ENCODE measurements at regions not wholly inside any gene's neighbourhood (a gene's known extent, or its start where the extent isn't known, plus 50 kb on each side); places are given as distances from the start of the nearest gene placed in this dataset.

- Histone ChIP-seq H3K9me3 (ENCODE audit: low read depth, low read length) (no peaks in the 10 kb centered on the region), H3K36me3 (ENCODE audit: insufficient read depth, low read length) (no peaks in the 10 kb centered on the region), H3K4me3 (no peak overlapping the region), H3K9ac (ENCODE audit: insufficient read length) (no peak overlapping the region), H3K27ac (no peak overlapping the region)
- TF ChIP-seq EZH2 (IDR thresholded peaks at IDR 0.05) = no peak
- TF ChIP-seq FOXP2 (optimal IDR thresholded peaks at IDR 0.05; ENCODE audit: control extremely low read depth, extremely low read length, insufficient read depth) = no peak
- no peak for TF ChIP-seq POLR2AphosphoS5 (IDR thresholded peaks at IDR 0.05; ENCODE audit: borderline replicate concordance, low read depth, low read length)
- no peak for DNase-seq (ENCODE audit: low read depth, low spot score)
These were observed 594.4 kb downstream of the SLITRK6 start for GRCh38 chr13:85204668-85205344.

GRCh38 chr13:85197431-85197830 is 601.8 kb downstream of the SLITRK6 start:
- Histone ChIP-seq H3K36me3 (ENCODE audit: insufficient read depth, low read length) (no peaks in the 10 kb centered on the region), H3K4me3 (no peak overlapping the region), H3K9ac (ENCODE audit: insufficient read length) (no peak overlapping the region), H3K27ac (no peak overlapping the region), H3K9me3 (ENCODE audit: low read depth, low read length) (no peaks in the 10 kb centered on the region; the same call in 1 of the 2 replicates)
- no peak for DNase-seq (ENCODE audit: low read depth, low spot score)
- TF ChIP-seq POLR2AphosphoS5 (IDR thresholded peaks at IDR 0.05; ENCODE audit: borderline replicate concordance, low read depth, low read length) = no peak
- TF ChIP-seq FOXP2 (optimal IDR thresholded peaks at IDR 0.05; ENCODE audit: control extremely low read depth, extremely low read length, insufficient read depth) = no peak
- TF ChIP-seq EZH2 (IDR thresholded peaks at IDR 0.05) = no peak

- TF ChIP-seq POLR2AphosphoS5 (IDR thresholded peaks at IDR 0.05; ENCODE audit: borderline replicate concordance, low read depth, low read length) = no peak
- no peak for TF ChIP-seq EZH2 (IDR thresholded peaks at IDR 0.05)
- TF ChIP-seq FOXP2 (optimal IDR thresholded peaks at IDR 0.05; ENCODE audit: control extremely low read depth, extremely low read length, insufficient read depth) = no peak
- Histone ChIP-seq H3K27ac (no peak overlapping the region), H3K36me3 (ENCODE audit: insufficient read depth, low read length) (no peaks in the 10 kb centered on the region), H3K4me3 (no peak overlapping the region), H3K9me3 (ENCODE audit: low read depth, low read length) (no peaks in the 10 kb centered on the region; the same call in 1 of the 2 replicates), H3K9ac (ENCODE audit: insufficient read length) (no peak overlapping the region)
- no peak for DNase-seq (ENCODE audit: low read depth, low spot score)
These were observed 604.7 kb downstream of the SLITRK6 start for GRCh38 chr13:85194482-85194881.

- no peak overlapping the region for H3K9ac ChIP-seq (ENCODE audit: insufficient read length)
- TF ChIP-seq FOXP2 (optimal IDR thresholded peaks at IDR 0.05; ENCODE audit: control extremely low read depth, extremely low read length, insufficient read depth) (no peak), EZH2 (IDR thresholded peaks at IDR 0.05) (no peak), POLR2AphosphoS5 (IDR thresholded peaks at IDR 0.05; ENCODE audit: borderline replicate concordance, low read depth, low read length) (no peak)
- H3K27ac ChIP-seq = no peak overlapping the region
- no peak for DNase-seq (ENCODE audit: low read depth, low spot score)
- no peak overlapping the region for H3K4me3 ChIP-seq
- H3K9me3 ChIP-seq (ENCODE audit: low read depth, low read length) = no peaks in the 10 kb centered on the region; the same call in 1 of the 2 replicates
- H3K36me3 ChIP-seq (ENCODE audit: insufficient read depth, low read length) = no peaks in the 10 kb centered on the region
These were observed 607.1 kb downstream of the SLITRK6 start for GRCh38 chr13:85191996-85192718.

GRCh38 chr13:85186356-85187045 is 612.7 kb downstream of the SLITRK6 start:
- Histone ChIP-seq H3K27ac (no peak overlapping the region), H3K9me3 (ENCODE audit: low read depth, low read length) (no peaks in the 10 kb centered on the region), H3K4me3 (no peak overlapping the region), H3K36me3 (ENCODE audit: insufficient read depth, low read length) (no peaks in the 10 kb centered on the region), H3K9ac (ENCODE audit: insufficient read length) (no peak overlapping the region)
- no peak for DNase-seq (ENCODE audit: low read depth, low spot score)
- TF ChIP-seq FOXP2 (optimal IDR thresholded peaks at IDR 0.05; ENCODE audit: control extremely low read depth, extremely low read length, insufficient read depth) = no peak
- TF ChIP-seq POLR2AphosphoS5 (IDR thresholded peaks at IDR 0.05; ENCODE audit: borderline replicate concordance, low read depth, low read length) = no peak
- TF ChIP-seq EZH2 (IDR thresholded peaks at IDR 0.05) = no peak

GRCh38 chr13:85174291-85174690 is 624.9 kb downstream of the SLITRK6 start:
- Histone ChIP-seq H3K27ac (no peak overlapping the region), H3K36me3 (ENCODE audit: insufficient read depth, low read length) (no peaks in the 10 kb centered on the region), H3K9ac (ENCODE audit: insufficient read length) (no peak overlapping the region), H3K4me3 (no peak overlapping the region), H3K9me3 (ENCODE audit: low read depth, low read length) (no peaks in the 10 kb centered on the region)
- no peak for TF ChIP-seq EZH2 (IDR thresholded peaks at IDR 0.05)
- no peak for TF ChIP-seq FOXP2 (optimal IDR thresholded peaks at IDR 0.05; ENCODE audit: control extremely low read depth, extremely low read length, insufficient read depth)
- no peak for TF ChIP-seq POLR2AphosphoS5 (IDR thresholded peaks at IDR 0.05; ENCODE audit: borderline replicate concordance, low read depth, low read length)
- DNase-seq (ENCODE audit: low read depth, low spot score) = no peak

- DNase-seq (ENCODE audit: low read depth, low spot score) = no peak
- no peak overlapping the region for H3K9ac ChIP-seq (ENCODE audit: insufficient read length)
- no peak overlapping the region for H3K27ac ChIP-seq
- no peaks in the 10 kb centered on the region for H3K9me3 ChIP-seq (ENCODE audit: low read depth, low read length)
- TF ChIP-seq POLR2AphosphoS5 (IDR thresholded peaks at IDR 0.05; ENCODE audit: borderline replicate concordance, low read depth, low read length) = no peak
- TF ChIP-seq EZH2 (IDR thresholded peaks at IDR 0.05) = no peak
- no peak for TF ChIP-seq FOXP2 (optimal IDR thresholded peaks at IDR 0.05; ENCODE audit: control extremely low read depth, extremely low read length, insufficient read depth)
- H3K36me3 ChIP-seq (ENCODE audit: insufficient read depth, low read length) = no peaks in the 10 kb centered on the region
- no peak overlapping the region for H3K4me3 ChIP-seq
These were observed 628.8 kb downstream of the SLITRK6 start for GRCh38 chr13:85170372-85170771.

- Histone ChIP-seq H3K27ac (no peak overlapping the region), H3K36me3 (ENCODE audit: insufficient read depth, low read length) (no peaks in the 10 kb centered on the region), H3K9ac (ENCODE audit: insufficient read length) (no peak overlapping the region), H3K9me3 (ENCODE audit: low read depth, low read length) (no peaks in the 10 kb centered on the region), H3K4me3 (no peak overlapping the region)
- DNase-seq (ENCODE audit: low read depth, low spot score) = no peak
- no peak for TF ChIP-seq FOXP2 (optimal IDR thresholded peaks at IDR 0.05; ENCODE audit: control extremely low read depth, extremely low read length, insufficient read depth)
- TF ChIP-seq EZH2 (IDR thresholded peaks at IDR 0.05) = no peak
- no peak for TF ChIP-seq POLR2AphosphoS5 (IDR thresholded peaks at IDR 0.05; ENCODE audit: borderline replicate concordance, low read depth, low read length)
These were observed 632.3 kb downstream of the SLITRK6 start for GRCh38 chr13:85166891-85167290.
